CD4-positive, alpha-beta T cell (primary cell): ENCODE measurements at regions not wholly inside any gene's neighbourhood (a gene's known extent, or its start where the extent isn't known, plus 50 kb on each side); places are given as distances from the start of the nearest gene placed in this dataset.

Source experiments
- ATAC-seq: fragments of 200-7000 bp; cut with Tn5 transposase; one replicate; pipeline ENCODE4 v1.10.0; 2022; ENCODE audit warnings: mild to moderate bottlenecking; ENCODE audit not compliant: poor library complexity
- CTCF ChIA-PET: fragments of 350-600 bp; sonication (Branson Sonifier 250); formaldehyde crosslinking; loops from one replicate; lab custom pipeline; 2021; ENCODE audit warnings: antibody characterized with exemption, inconsistent platforms; lab: Charles Lee
- POLR2A ChIA-PET: fragments of 350-600 bp; sonication (Branson Sonifier 250); formaldehyde crosslinking; loops from one replicate; lab custom pipeline; 2021; ENCODE audit warnings: antibody characterized with exemption, inconsistent platforms; lab: Charles Lee
- DNase-seq, 14 experiments: peaks; one replicate each; pipeline ENCODE4 v3.0.0-alpha.2; 2013 to 2020; ENCODE audit warnings: mixed read lengths in 2 of 14
- H3K27ac ChIP-seq, 2 donors: one replicate each; pipeline versions ENCODE4 v1.5.1 to v1.7.0; 2013; ENCODE audit warnings: low read length in 2 of 2, low read depth in 1 of 2, mild to moderate bottlenecking in 1 of 2
- H3K27me3 ChIP-seq, 2 experiments: 1 replicate in 1 of 2; 2 replicates in 1 of 2; pipeline versions ENCODE4 v1.6.1 to v1.7.0; 2013; ENCODE audit warnings: low read length in 2 of 2, control low read depth in 1 of 2, mild to moderate bottlenecking in 1 of 2, moderate library complexity in 1 of 2; ENCODE audit not compliant: insufficient read depth in 2 of 2, control insufficient read depth in 1 of 2
- H3K36me3 ChIP-seq: one replicate; pipeline ENCODE4 v1.6.1; 2013; ENCODE audit warnings: low read length, control low read depth; ENCODE audit not compliant: insufficient read depth
- H3K4me1 ChIP-seq: one replicate; pipeline ENCODE4 v1.6.1; 2013; ENCODE audit warnings: low read length, control low read depth; ENCODE audit not compliant: insufficient read depth
- H3K4me3 ChIP-seq: one replicate; pipeline ENCODE4 v1.5.1; 2013; ENCODE audit warnings: mild to moderate bottlenecking, low read length, moderate library complexity
- H3K9me3 ChIP-seq, 2 experiments: 1 replicate in 1 of 2; 2 replicates in 1 of 2; pipeline versions ENCODE4 v1.6.1 to v1.7.0; 2013; ENCODE audit warnings: low read length in 2 of 2, mild to moderate bottlenecking in 2 of 2, control low read depth in 1 of 2, moderate library complexity in 1 of 2; ENCODE audit not compliant: control insufficient read depth in 1 of 2, insufficient read depth in 1 of 2
- H3K27ac Mint-ChIP-seq: one replicate; pipeline ENCODE4 v1.8.0; 2020; ENCODE audit warnings: mixed read lengths
- H3K27me3 Mint-ChIP-seq: one replicate; pipeline ENCODE4 v1.8.0; 2021; ENCODE audit warnings: mixed read lengths
- H3K36me3 Mint-ChIP-seq: one replicate; pipeline ENCODE4 v1.8.0; 2021; ENCODE audit warnings: low read depth, mixed read lengths
- H3K4me1 Mint-ChIP-seq: one replicate; pipeline ENCODE4 v1.8.0; 2021; ENCODE audit warnings: low read depth, mixed read lengths
- H3K4me3 Mint-ChIP-seq: one replicate; pipeline ENCODE4 v1.8.0; 2020; ENCODE audit warnings: mild to moderate bottlenecking, mixed read lengths
- H3K9me3 Mint-ChIP-seq: one replicate; pipeline ENCODE4 v1.8.0; 2020; ENCODE audit warnings: mixed read lengths
- intact Hi-C, 2 experiments: fragments of 100-400 bp; cut with DNase I in 1 of 2; cut with micrococcal nuclease in 1 of 2; formaldehyde crosslinking; loops; one replicate each; pipeline versions ENCODE4 v1.15.1 to v1.9.0; 2023 to 2025; cut with DNase I, micrococcal nuclease
- TF ChIP-seq, protein P1 (sequence below): fragments of 200-600 bp; IDR thresholded peaks from one replicate; pipeline ENCODE4 v1.8.0; 2022; ENCODE audit warnings: antibody characterized with exemption, mild to moderate bottlenecking

- ChIA-PET POLR2A (no interaction called here), CTCF (no interaction called here)
- no peak for ATAC-seq
- no peaks in the 10 kb centered on the region for H3K4me1 Mint-ChIP-seq
- Histone ChIP-seq H3K4me1 (no peaks in the 10 kb centered on the region), H3K27me3 (no peaks in the 10 kb centered on the region), H3K4me3 (no peak overlapping the region), H3K9me3 (no peaks in the 10 kb centered on the region), H3K27ac (no peak overlapping the region), H3K36me3 (no peaks in the 10 kb centered on the region)
- H3K4me3 Mint-ChIP-seq: no peak overlapping the region
- no peaks in the 10 kb centered on the region for H3K9me3 Mint-ChIP-seq
- intact Hi-C loops: no loop called here
- no peak overlapping the region for H3K27ac Mint-ChIP-seq
- H3K27me3 Mint-ChIP-seq: peaks cover 8% of the 10 kb centered on the region
- TF ChIP-seq, protein P1, sequence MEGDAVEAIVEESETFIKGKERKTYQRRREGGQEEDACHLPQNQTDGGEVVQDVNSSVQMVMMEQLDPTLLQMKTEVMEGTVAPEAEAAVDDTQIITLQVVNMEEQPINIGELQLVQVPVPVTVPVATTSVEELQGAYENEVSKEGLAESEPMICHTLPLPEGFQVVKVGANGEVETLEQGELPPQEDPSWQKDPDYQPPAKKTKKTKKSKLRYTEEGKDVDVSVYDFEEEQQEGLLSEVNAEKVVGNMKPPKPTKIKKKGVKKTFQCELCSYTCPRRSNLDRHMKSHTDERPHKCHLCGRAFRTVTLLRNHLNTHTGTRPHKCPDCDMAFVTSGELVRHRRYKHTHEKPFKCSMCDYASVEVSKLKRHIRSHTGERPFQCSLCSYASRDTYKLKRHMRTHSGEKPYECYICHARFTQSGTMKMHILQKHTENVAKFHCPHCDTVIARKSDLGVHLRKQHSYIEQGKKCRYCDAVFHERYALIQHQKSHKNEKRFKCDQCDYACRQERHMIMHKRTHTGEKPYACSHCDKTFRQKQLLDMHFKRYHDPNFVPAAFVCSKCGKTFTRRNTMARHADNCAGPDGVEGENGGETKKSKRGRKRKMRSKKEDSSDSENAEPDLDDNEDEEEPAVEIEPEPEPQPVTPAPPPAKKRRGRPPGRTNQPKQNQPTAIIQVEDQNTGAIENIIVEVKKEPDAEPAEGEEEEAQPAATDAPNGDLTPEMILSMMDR: no peak
- DNase-seq: peak in 3 of 14 experiments; percentile 10 to 36 (median 35)
- no peaks in the 10 kb centered on the region for H3K36me3 Mint-ChIP-seq
These were observed 93.8 kb upstream of the LY86 start for GRCh38 chr6:6494677-6495076.

DNA sequence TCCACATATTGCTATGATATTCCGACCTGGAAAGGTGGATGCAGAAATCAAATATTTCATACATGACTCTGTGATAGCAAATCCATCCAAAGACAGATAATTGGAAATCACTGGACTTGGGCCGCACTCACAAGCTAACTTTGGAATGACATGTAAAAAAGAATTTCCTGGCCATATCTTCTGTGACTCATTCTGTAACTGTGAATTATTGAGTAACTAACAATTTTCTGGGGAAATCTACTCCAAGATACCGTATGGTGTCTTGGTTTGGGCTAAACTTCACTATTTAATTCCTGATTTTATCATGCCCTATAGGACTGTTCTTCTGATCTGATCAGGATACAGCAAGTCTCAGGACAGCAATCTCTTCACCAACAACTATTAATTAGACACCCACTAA is 92.7 kb upstream of the LY86 start:
- TF ChIP-seq, protein P1: no peak
- ChIA-PET POLR2A (interaction anchor here (0.6 kb wide), 1 partner anchor 118 kb away, joined by 3 read pairs; no protein-coding TSS in a partner anchor), CTCF (no interaction called here)
- peaks cover 8% of the 10 kb centered on the region for H3K27me3 Mint-ChIP-seq
- no peaks in the 10 kb centered on the region for H3K9me3 Mint-ChIP-seq
- H3K27ac ChIP-seq: no peak overlapping the region
- intact Hi-C loops: no loop called here
- no peaks in the 10 kb centered on the region for H3K36me3 ChIP-seq
- ATAC-seq: no peak
- no peaks in the 10 kb centered on the region for H3K36me3 Mint-ChIP-seq
- no peak for DNase-seq
- no peaks in the 10 kb centered on the region for H3K4me1 ChIP-seq
- no peak overlapping the region for H3K4me3 Mint-ChIP-seq
- H3K27me3 ChIP-seq: no peaks in the 10 kb centered on the region
- H3K4me3 ChIP-seq: no peak overlapping the region
- no peak overlapping the region for H3K27ac Mint-ChIP-seq
- no peaks in the 10 kb centered on the region for H3K4me1 Mint-ChIP-seq
- H3K9me3 ChIP-seq: no peaks in the 10 kb centered on the region

DNA sequence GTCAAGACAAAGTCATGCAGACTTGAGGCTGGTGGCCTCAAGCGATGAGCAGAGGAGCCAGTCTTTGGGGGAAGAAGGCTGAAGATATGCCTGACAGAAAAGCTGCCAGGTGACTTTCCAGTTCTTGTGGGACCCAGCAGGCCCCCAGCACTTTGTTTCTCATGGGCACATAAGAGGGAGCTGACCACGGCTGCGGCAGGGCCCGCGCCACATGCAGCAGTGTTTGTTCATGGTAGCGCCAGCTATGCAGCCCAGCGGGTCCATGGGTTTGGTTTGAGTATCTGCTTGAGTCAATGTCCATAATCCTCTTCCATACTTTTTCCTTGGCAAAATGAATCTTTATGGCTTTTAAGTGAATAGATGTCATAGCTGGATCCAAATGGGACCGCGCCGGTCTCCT is 91.0 kb upstream of the LY86 start:
- Histone ChIP-seq H3K4me3 (no peak overlapping the region), H3K36me3 (no peaks in the 10 kb centered on the region), H3K4me1 (no peaks in the 10 kb centered on the region), H3K27me3 (no peaks in the 10 kb centered on the region), H3K9me3 (no peaks in the 10 kb centered on the region), H3K27ac (no peak overlapping the region)
- no peak for ATAC-seq
- no peak overlapping the region for H3K4me3 Mint-ChIP-seq
- intact Hi-C loops: no loop called here
- H3K4me1 Mint-ChIP-seq: no peaks in the 10 kb centered on the region
- H3K36me3 Mint-ChIP-seq: no peaks in the 10 kb centered on the region
- peaks cover 6% of the 10 kb centered on the region for H3K27me3 Mint-ChIP-seq
- ChIA-PET POLR2A (no interaction called here), CTCF (no interaction called here)
- TF ChIP-seq, protein P1: no peak
- DNase-seq: no peak
- no peak overlapping the region for H3K27ac Mint-ChIP-seq
- H3K9me3 Mint-ChIP-seq: no peaks in the 10 kb centered on the region
